SK-N-SH treated with all-trans-retinoic acid at 6 μM for 48 hours (cell line): ENCODE measurements at regions not wholly inside any gene's neighbourhood (a gene's known extent, or its start where the extent isn't known, plus 50 kb on each side); places are given as distances from the start of the nearest gene placed in this dataset.

Experiments
- ARNTL ChIP-seq: fragments of 450-650 bp; formaldehyde crosslinking; IDR thresholded peaks from 2 replicates; pipeline ENCODE4 v1.5.0; 2020; ENCODE audit warnings: low read depth, mild to moderate bottlenecking, moderate library complexity, borderline replicate concordance
- CSDC2 ChIP-seq: fragments of 250-450 bp; sonication (Bioruptor Pico); IDR thresholded peaks from 2 replicates; pipeline ENCODE4 v1.5.0; 2020; ENCODE audit warnings: mild to moderate bottlenecking, moderate library complexity
- PATZ1 ChIP-seq: fragments of 250-450 bp; sonication (Bioruptor Pico); IDR thresholded peaks from 2 replicates; pipeline ENCODE4 v1.8.0; 2020; ENCODE audit warnings: mild to moderate bottlenecking, moderate library complexity, borderline replicate concordance
- ZNF70 ChIP-seq: fragments of 450-650 bp; formaldehyde crosslinking; IDR thresholded peaks from 2 replicates; pipeline ENCODE4 v1.5.0; 2020; ENCODE audit warnings: mild to moderate bottlenecking, moderate library complexity
- ZNF8 ChIP-seq: fragments of 450-650 bp; formaldehyde crosslinking; IDR thresholded peaks from 2 replicates; pipeline ENCODE4 v1.5.0; 2020; ENCODE audit warnings: mild to moderate bottlenecking, moderate library complexity

- TF ChIP-seq CSDC2 (CRISPR knock-in tag) (no peak), PATZ1 (CRISPR knock-in tag) (no peak), ZNF8 (CRISPR knock-in tag) (no peak), ZNF70 (CRISPR knock-in tag) (no peak), ARNTL (no peak)
These were observed 189.0 kb upstream of the GOLIM4 start for GRCh38 chr3:168284728-168285127.
